GM21717 (cell line): ENCODE measurements at regions not wholly inside any gene's neighbourhood (a gene's known extent, or its start where the extent isn't known, plus 50 kb on each side); places are given as distances from the start of the nearest gene placed in this dataset.

Source experiments
- ATAC-seq: cut with Tn5 transposase; IDR thresholded peaks from one replicate; pipeline ENCODE4 v1.9.1; 2021; ENCODE audit warnings: mild to moderate bottlenecking, moderate library complexity; ENCODE audit not compliant: unreplicated experiment

- no peak for ATAC-seq
These were observed 125.6 kb upstream of the TARS1 start for GRCh38 chr5:33315189-33315588.

DNA sequence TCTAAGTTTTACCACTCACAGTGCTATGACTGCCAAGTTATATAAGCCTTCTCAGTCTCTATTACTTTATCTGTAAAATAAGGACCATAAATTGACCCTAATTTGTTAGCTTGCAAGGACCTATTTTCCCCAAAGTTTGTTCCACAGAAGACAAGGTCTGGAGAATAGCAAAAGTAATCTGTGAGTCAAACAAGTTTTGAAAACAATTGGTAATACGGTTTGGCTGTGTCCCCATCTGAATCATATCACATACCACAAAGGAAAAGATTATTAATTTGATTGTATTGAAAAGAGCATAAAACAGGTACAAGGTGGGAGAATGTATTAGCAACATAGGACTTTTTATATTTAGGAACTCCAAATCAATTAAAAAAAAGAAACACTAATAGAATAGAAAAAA, 124.0 kb upstream of the TARS1 start:
- ATAC-seq: no peak

DNA sequence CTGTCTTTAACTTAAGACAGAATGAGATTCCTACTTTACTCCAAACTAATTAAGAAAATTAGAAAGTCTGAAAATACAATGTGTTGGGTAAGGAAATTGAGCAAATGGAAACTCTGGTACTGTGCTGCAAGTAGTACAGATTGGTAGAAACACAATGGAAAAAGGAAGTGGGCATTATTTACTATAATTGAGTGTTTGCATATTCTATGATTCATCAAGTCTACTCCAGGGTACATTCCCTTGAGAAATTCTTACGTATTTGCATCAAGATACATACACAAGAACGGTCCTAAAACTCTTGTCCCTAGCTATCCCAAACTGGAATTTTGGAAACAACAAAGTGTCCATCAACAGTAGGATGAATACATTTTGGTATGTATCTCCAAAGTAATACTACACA, 123.5 kb upstream of the TARS1 start:
- no peak for ATAC-seq

- ATAC-seq: no peak
These were observed 121.6 kb upstream of the TARS1 start for GRCh38 chr5:33319151-33319550.

DNA sequence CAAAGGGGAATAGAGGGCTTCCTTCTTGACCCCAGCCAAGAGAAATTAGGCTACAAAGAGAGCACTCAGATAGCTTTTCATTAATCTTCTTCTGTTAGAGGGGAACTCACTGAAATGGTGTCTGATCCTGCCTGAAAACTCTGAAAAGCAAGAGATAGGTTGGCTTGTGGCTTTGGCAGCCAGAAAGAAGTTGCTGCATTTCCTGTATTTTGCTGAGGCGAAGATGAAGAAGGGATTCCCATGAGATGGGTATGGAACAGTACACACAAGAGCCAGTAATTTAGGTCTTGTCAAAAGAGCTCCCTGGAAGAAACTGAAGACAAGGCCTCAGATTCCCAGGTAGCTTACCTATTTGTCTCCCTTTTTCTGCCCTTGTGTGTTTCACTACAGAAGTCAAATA, 120.9 kb upstream of the TARS1 start:
- no peak for ATAC-seq

- ATAC-seq: no peak
These were observed 119.7 kb upstream of the TARS1 start for GRCh38 chr5:33321026-33321425.

GRCh38 chr5:33322632-33323031, 118.1 kb upstream of the TARS1 start:
- no peak for ATAC-seq

GRCh38 chr5:33324667-33325307, 116.0 kb upstream of the TARS1 start:
- no peak for ATAC-seq

DNA sequence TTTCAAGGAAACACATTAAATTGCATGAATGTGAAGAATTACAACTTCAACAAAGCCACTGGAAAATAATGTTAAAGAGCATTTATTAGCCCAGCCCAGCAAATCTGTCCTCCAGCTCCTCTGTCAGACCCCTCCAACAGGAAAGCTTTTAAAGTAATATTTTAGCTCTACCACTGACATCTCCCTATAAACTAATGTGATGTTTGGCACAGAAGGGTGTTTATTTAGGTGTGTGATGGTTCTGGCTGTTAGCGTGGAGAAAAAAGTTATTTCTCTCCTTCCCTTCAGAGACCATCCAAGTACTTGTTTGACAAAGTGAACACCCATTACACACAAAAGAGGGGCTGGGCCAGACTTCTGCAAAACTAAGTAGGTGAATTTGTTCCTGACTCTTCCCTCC, 111.9 kb upstream of the TARS1 start:
- no peak for ATAC-seq

DNA sequence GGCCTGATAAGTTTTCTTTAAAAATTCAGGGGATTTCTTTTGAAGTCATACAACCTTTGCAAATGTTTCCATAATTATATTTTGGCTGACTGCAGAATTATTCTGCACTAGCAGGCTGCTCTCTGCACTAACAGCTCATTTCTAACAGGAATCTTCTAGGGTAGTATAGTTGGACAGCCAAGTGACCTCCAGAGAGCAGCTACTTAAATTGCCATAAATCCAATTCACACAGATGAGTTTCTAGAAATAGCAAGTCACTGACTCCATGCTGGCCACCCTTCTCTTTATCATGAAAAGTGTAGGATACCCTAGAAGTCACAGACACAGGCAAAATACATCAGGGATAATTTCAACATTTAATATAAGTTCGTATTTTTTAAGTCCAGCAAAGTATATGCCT, 110.9 kb upstream of the TARS1 start:
- no peak for ATAC-seq

GRCh38 chr5:33330426-33330825, 110.3 kb upstream of the TARS1 start:
- no peak for ATAC-seq

- ATAC-seq: no peak
These were observed 109.8 kb upstream of the TARS1 start for GRCh38 chr5:33330992-33331391.

- ATAC-seq: no peak
These were observed 108.0 kb upstream of the TARS1 start for GRCh38 chr5:33332804-33333203.

- no peak for ATAC-seq
These were observed 105.9 kb upstream of the TARS1 start for GRCh38 chr5:33334829-33335228.

DNA sequence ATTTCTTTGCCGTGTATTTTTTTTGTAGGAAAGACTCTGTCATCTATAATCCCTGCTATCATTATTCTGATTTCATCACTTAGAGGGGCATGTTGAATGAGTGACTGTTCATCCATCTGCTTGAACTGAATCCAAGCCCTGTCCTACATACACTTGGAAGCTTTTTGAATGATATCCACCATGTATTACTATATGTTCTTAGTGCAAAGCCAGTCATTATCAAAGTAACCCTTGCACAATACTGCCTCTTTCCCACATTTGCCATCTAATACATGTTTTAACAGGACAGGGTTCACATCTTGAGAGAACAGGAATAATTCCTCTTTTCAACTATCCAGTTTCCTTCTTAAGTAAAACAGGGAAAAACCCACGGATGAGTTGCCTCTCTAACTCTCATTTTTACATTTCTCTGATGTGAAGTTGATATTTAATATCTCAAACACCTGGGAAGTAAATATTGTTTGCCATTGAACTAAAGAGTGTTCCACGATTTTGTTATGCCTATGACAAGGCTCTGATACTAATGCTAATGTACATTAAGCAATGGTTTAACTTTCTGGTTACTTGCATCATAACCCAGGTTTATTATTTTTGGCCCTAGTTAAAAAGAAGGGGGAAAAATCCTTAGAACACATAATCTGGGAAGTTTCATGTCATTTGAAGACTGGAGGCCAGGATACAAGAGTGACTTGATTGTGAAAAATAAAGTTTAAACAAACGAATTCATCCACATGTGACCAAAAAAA, 103.7 kb upstream of the TARS1 start:
- ATAC-seq: no peak

- no peak for ATAC-seq
These were observed 103.2 kb upstream of the TARS1 start for GRCh38 chr5:33337637-33337992.

DNA sequence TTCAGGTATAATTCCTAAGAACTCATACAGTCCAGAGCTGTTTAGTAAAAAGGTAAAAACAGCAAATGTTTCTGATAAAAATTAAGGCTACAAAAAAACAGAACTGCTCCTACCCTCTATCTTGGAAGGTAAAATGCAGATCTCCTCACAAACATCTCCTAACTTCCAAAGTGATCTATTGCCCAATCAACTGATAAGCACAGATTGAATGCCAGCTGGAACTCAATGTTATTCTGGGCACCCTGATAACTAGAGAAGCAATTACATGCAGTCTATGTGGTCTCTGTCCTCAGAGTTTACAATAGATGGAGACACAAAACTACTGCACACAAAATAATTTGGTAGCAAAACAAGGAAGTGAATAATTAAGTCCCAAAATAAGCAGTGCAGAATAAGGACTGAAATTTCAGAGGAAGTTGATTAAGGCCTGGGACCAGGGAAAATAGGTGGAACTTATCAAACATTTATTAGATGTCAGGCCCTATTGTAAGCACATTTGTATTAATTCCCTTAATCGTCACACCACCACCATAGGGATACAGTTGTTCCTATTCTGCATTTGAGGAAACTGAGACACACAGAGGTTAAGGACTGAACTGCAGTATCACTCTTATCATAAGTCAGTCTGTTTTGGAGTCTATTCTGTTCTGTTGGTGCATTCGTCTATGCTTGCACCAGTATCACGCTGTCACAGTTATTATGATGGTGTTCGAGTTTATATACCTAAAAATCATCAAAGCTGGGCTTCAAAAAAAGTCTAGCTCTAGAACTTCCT, 102.2 kb upstream of the TARS1 start:
- no peak for ATAC-seq

DNA sequence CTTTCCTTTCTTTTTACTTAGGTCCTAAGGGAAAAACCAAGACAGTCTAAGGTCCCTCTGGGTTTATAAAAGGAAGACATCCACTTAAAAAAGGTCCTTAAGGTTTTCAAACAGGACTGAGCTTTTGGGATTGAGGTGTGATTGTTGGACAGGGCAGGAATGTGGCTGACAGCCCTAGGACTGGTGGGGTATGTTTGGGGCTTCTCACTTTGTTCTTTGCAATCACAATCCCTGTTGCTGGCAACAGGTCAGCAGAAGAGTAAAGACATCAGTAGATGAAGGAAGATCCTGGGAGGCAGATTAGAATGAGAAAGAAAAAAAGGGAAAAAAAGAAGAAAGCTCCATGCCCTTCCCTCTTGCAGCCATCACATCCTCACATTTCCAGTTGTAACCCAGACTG, 101.4 kb upstream of the TARS1 start:
- ATAC-seq: no peak

DNA sequence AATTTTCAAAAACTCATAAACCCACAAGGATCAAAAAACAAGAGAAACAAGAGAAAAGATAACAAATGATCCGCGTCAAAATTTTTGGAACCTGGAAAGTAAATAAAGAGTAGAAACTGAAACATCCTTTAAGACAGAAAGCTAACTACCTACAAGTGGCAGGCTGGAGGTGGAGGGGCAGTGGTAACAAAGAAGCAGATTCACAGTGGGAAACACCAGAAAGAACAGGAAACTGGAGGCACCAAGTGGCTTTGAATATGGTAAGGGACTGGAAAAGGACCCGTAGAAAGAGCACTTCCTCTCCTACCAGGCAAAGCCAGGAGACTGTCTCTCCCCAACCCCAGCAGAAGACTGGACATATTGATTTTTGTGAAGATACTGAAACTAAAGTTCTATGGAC, 100.6 kb upstream of the TARS1 start:
- ATAC-seq: no peak

DNA sequence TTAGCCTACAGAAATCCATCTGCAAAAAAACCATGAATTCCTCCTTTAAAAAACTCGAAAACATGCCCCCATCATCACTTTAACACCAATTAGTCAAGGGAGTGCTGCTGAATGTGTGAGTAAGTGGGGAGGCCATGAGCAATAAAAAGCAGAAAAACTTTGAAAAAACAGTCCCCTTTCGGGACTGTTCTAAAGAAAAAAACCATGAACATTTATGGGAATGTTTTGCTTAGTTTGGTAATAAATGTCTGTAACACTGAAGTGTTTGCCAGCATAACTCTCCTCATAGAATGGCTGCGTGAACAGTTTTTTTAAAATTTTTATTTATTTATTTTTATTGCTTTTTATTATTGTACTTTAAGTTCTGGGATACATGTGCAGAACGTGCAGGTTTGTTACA, 99.4 kb upstream of the TARS1 start:
- no peak for ATAC-seq

DNA sequence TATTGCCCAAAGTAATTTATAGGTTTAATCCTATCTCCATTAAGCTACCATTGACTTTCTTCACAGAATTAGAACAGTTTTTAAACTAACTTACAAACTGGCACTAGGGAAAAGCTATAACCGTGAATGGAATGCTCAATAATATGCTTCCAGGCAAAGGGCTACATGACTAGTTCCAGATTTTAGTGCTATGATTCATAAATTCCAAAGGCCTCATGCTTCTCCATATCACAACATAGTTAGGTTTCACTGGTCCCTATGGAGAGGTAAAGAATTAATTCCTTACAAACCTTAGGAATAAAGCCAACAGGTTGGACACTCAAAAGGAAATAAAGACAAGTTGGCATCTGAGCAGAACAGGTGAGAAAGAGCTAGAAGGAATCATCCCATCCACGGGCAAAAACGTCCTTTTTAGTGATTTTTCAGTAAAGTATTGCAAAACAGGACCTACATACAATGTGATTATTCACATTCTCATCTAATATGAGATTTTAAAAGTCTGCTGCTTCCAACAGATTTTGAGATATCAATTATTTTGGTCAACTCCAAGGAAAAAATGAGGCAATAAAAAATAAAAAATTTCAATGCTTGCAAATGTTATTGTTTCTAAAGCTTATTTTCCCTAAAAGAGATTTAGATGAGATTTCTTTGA, 97.0 kb upstream of the TARS1 start:
- no peak for ATAC-seq

DNA sequence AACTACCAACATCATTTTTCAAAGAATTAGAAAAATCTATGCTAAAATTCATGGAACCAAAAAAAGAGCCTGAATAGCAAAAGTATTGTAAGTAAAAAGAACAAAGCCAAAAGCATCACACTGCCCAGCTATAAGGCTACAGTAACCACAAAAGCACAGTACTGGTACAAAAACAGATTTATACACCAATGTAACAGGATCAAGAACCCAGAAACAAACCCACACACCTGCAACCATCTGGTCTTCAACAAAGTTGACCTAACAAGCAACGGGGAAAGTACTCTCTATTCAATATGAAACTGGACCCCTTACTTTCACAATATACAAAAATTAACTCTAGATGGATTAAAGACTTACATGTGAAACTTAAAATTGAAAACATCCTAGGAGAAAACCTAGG, 94.2 kb upstream of the TARS1 start:
- no peak for ATAC-seq
